ENCODE measurements at regions not wholly inside any gene's neighbourhood (a gene's known extent, or its start where the extent isn't known, plus 50 kb on each side); places are given as distances from the start of the nearest gene placed in this dataset.

DNA sequence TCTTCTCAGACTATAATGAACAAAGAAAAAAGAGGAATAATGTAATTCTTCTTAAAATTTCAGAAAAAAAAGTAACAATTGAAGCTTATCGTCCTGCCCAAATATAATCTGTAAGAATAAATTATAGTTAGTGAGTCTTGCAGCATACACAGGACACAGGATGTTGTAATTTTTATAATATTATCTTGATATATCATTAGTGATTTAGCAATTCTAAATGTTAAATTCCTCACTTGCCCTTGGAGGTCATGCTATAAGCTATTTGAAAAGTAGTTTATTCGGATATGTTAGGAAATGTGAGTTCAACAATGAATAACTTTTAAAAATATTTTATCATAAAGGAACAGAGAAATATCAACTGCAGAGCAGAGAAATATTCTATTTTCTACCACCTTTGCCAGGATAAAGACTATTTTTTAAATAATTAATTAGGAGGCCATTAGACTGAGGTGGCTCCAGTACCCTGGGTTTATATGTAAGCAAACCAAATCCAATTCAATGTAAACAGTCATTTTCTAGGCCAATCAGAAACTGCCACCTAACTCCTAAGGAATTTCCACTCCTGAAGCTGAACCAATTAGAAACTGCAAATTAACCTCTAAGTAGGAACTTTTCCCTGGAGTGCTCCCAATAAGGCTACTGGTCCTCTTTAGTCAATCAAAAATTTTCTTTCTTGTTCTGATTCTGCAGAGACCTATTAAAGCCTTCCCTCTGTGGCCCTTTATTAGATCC, 1109.3 kb downstream of the ROBO2 start:
- no peaks in the 10 kb centered on the region for H3K79me2 ChIP-seq (ENCODE audit: insufficient read depth, low read length)
- no peak overlapping the region for H2AFZ ChIP-seq (ENCODE audit: low read depth, low read length, severe bottlenecking)
- no peak overlapping the region for H3K27ac ChIP-seq (ENCODE audit: low read depth, low read length)
- H3F3A ChIP-seq (ENCODE audit: insufficient read depth) = no peaks in the 10 kb centered on the region
- no peak overlapping the region for H3K4me3 ChIP-seq (ENCODE audit: insufficient read depth, low read length, poor library complexity, severe bottlenecking)
- no peak overlapping the region for H3K4me2 ChIP-seq (ENCODE audit: low read depth, low read length, poor library complexity, severe bottlenecking)
- no peaks in the 10 kb centered on the region for H3K27me3 ChIP-seq (ENCODE audit: low read length)
- no peak for TF ChIP-seq EZH2phosphoT487 (conservative IDR thresholded peaks at IDR 0.05; ENCODE audit: low read length)
- TF ChIP-seq, protein P1, sequence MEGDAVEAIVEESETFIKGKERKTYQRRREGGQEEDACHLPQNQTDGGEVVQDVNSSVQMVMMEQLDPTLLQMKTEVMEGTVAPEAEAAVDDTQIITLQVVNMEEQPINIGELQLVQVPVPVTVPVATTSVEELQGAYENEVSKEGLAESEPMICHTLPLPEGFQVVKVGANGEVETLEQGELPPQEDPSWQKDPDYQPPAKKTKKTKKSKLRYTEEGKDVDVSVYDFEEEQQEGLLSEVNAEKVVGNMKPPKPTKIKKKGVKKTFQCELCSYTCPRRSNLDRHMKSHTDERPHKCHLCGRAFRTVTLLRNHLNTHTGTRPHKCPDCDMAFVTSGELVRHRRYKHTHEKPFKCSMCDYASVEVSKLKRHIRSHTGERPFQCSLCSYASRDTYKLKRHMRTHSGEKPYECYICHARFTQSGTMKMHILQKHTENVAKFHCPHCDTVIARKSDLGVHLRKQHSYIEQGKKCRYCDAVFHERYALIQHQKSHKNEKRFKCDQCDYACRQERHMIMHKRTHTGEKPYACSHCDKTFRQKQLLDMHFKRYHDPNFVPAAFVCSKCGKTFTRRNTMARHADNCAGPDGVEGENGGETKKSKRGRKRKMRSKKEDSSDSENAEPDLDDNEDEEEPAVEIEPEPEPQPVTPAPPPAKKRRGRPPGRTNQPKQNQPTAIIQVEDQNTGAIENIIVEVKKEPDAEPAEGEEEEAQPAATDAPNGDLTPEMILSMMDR (IDR thresholded peaks at IDR 0.05; ENCODE audit: insufficient read depth, low read length, poor library complexity, severe bottlenecking) = no peak
- H3K9me2 ChIP-seq (replicated peaks; ENCODE audit: insufficient read depth, low read length) = no peaks in the 10 kb centered on the region
- no peak overlapping the region for H3K9ac ChIP-seq (ENCODE audit: low read length)
- H3K36me3 ChIP-seq (ENCODE audit: low read length) = no peaks in the 10 kb centered on the region
- no peaks in the 10 kb centered on the region for H4K20me1 ChIP-seq (ENCODE audit: low read depth, low read length)
- no peaks in the 10 kb centered on the region for H3K9me3 ChIP-seq (ENCODE audit: insufficient read depth, low read length)

DNA sequence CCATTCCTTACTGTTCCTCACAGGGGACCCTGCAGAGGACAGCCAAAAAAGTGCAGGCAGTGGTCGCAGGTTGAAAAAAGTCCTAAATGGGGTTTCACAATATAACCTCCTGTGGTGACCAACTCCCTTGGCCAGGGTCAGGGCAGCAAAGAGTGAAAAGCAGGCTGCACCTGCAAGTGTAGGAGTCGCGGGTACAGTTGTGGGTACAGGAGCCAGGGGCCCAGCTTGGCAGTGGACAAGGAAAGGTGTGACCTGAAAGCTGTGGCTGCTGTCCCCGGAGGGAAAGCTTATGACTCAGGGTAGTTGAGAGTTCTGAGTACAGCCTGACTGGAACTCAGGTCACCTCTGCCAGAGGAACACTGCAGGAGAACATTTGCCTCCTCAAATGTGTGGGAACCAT, 1114.1 kb downstream of the ROBO2 start:
- TF ChIP-seq EZH2phosphoT487 (conservative IDR thresholded peaks at IDR 0.05; ENCODE audit: low read length) = no peak
- TF ChIP-seq, protein P1 (IDR thresholded peaks at IDR 0.05; ENCODE audit: insufficient read depth, low read length, poor library complexity, severe bottlenecking) = no peak
- Histone ChIP-seq H3K27me3 (ENCODE audit: low read length) (no peaks in the 10 kb centered on the region), H3K9ac (ENCODE audit: low read length) (no peak overlapping the region), H3K4me3 (ENCODE audit: insufficient read depth, low read length, poor library complexity, severe bottlenecking) (no peak overlapping the region), H3K27ac (ENCODE audit: low read depth, low read length) (no peak overlapping the region), H4K20me1 (ENCODE audit: low read depth, low read length) (no peaks in the 10 kb centered on the region), H3K9me2 (replicated peaks; ENCODE audit: insufficient read depth, low read length) (no peaks in the 10 kb centered on the region), H3F3A (ENCODE audit: insufficient read depth) (no peaks in the 10 kb centered on the region), H2AFZ (ENCODE audit: low read depth, low read length, severe bottlenecking) (no peak overlapping the region), H3K79me2 (ENCODE audit: insufficient read depth, low read length) (no peaks in the 10 kb centered on the region), H3K36me3 (ENCODE audit: low read length) (no peaks in the 10 kb centered on the region), H3K4me2 (ENCODE audit: low read depth, low read length, poor library complexity, severe bottlenecking) (no peak overlapping the region), H3K9me3 (ENCODE audit: insufficient read depth, low read length) (no peaks in the 10 kb centered on the region)

DNA sequence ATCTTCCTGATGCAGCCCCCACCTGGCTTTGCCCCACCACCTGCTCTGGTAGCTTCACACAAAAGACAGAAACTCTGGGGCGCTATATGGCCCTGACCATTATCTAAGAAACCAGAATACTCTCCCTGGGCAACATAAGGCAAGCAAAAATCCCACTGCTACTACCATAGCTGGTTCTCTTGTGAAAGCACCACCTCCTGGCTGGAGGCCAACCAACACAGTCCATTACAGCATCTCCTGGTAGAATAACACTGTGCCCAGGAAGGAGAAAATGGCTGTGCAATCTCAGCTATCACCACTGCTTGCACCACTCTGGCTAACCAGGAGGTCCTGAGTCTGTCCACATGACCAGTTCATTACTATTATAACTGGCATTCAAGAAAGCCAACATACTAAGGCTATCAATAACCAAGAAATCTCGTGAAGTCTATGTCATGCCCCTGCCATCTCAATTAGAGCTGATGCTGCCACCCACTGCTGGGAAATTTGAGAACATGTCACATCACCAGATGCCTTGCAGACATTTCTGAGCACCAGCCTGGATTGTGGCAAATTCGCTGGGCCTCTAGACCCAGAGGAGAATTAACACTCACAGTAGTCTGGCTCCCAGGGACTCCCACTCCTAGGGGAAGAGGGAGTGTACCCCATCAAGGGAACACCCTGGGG, 1114.8 kb downstream of the ROBO2 start:
- H3K27ac ChIP-seq (ENCODE audit: low read depth, low read length) = no peak overlapping the region
- H3K9ac ChIP-seq (ENCODE audit: low read length) = no peak overlapping the region
- no peak overlapping the region for H2AFZ ChIP-seq (ENCODE audit: low read depth, low read length, severe bottlenecking)
- H3K9me3 ChIP-seq (ENCODE audit: insufficient read depth, low read length) = no peaks in the 10 kb centered on the region
- no peaks in the 10 kb centered on the region for H3K36me3 ChIP-seq (ENCODE audit: low read length)
- H3K4me3 ChIP-seq (ENCODE audit: insufficient read depth, low read length, poor library complexity, severe bottlenecking) = no peak overlapping the region
- no peaks in the 10 kb centered on the region for H3K27me3 ChIP-seq (ENCODE audit: low read length)
- TF ChIP-seq, protein P1 (IDR thresholded peaks at IDR 0.05; ENCODE audit: insufficient read depth, low read length, poor library complexity, severe bottlenecking) = no peak
- TF ChIP-seq EZH2phosphoT487 (conservative IDR thresholded peaks at IDR 0.05; ENCODE audit: low read length) = no peak
- no peaks in the 10 kb centered on the region for H3K79me2 ChIP-seq (ENCODE audit: insufficient read depth, low read length)
- H4K20me1 ChIP-seq (ENCODE audit: low read depth, low read length) = no peaks in the 10 kb centered on the region
- no peaks in the 10 kb centered on the region for H3F3A ChIP-seq (ENCODE audit: insufficient read depth)
- no peak overlapping the region for H3K4me2 ChIP-seq (ENCODE audit: low read depth, low read length, poor library complexity, severe bottlenecking)
- H3K9me2 ChIP-seq (replicated peaks; ENCODE audit: insufficient read depth, low read length) = no peaks in the 10 kb centered on the region
